Stomach (tissue), 8 donors: ENCODE measurements at regions not wholly inside any gene's neighbourhood (a gene's known extent, or its start where the extent isn't known, plus 50 kb on each side); places are given as distances from the start of the nearest gene placed in this dataset.
A peak's percentile ranks its signal among the peaks of the same experiment; 100 is the strongest.

Experiments
- DNase-seq, 2 donors: peaks; one replicate each; pipeline versions ENCODE4 v3.0.0 to v3.0.0-alpha.2; 2013 to 2019
- H3K27ac ChIP-seq, 5 donors: fragments of 200-600 bp in 4 of 5; sonication (generic) in 4 of 5; one replicate each; pipeline ENCODE4 v1.5.1; 2013 to 2019; ENCODE audit warnings: mild to moderate bottlenecking in 1 of 5, moderate library complexity in 1 of 5
- H3K27me3 ChIP-seq, 3 donors: fragments of 200-600 bp; sonication (generic); one replicate each; pipeline ENCODE4 v1.5.1; 2017 to 2019; ENCODE audit warnings: mixed run types in 1 of 3
- H3K36me3 ChIP-seq, 4 donors: fragments of 200-600 bp; sonication (generic); 1 replicate in 3 of 4; 2 replicates in 1 of 4; pipeline ENCODE4 v1.5.1; 2016 to 2019
- H3K4me1 ChIP-seq, 4 donors: fragments of 200-600 bp; sonication (generic); one replicate each; pipeline ENCODE4 v1.5.1; 2016 to 2019
- H3K4me3 ChIP-seq, 4 donors: fragments of 200-600 bp; sonication (generic) in 3 of 4; one replicate each; pipeline ENCODE4 v1.5.1; 2016 to 2019; ENCODE audit warnings: mild to moderate bottlenecking in 1 of 4
- H3K9me3 ChIP-seq, 4 donors: fragments of 200-600 bp; sonication (generic); one replicate each; pipeline ENCODE4 v1.5.1; 2016 to 2019
- EP300 ChIP-seq: sonication (generic); formaldehyde crosslinking; IDR thresholded peaks from one replicate; pipeline ENCODE4 v1.6.1; 2017; ENCODE audit warnings: antibody characterized with exemption
- POLR2A ChIP-seq, 4 donors: fragments of 450-650 bp; IDR thresholded peaks; one replicate each; pipeline ENCODE4 v1.6.1; 2016; ENCODE audit warnings: antibody characterized with exemption in 4 of 4, control low read depth in 2 of 4, mild to moderate bottlenecking in 1 of 4, moderate library complexity in 1 of 4
- POLR2AphosphoS5 ChIP-seq, 3 donors: sonication (generic); formaldehyde crosslinking; IDR thresholded peaks; one replicate each; pipeline ENCODE4 v1.6.1; 2016; ENCODE audit warnings: antibody characterized with exemption in 3 of 3
- WGBS, 5 donors: extraction: QIAGEN DNeasy Blood & Tissue Kit in 3 of 5; methylation state at CpG; one replicate each; pipeline versions ENCODE4 v1.1.5 to v1.1.7; 2013 to 2018; 5-methylcytosine and 5-hydroxymethylcytosine counted together
- intact Hi-C: fragments of 100-400 bp; cut with DNase I; formaldehyde crosslinking; loops from one replicate; pipeline ENCODE4 v1.15.1; 2023; ENCODE audit warnings: low total_unique reads
- TF ChIP-seq, protein P1 (sequence below), 7 experiments: fragments of 450-650 bp in 4 of 7; fragments of 200-600 bp in 3 of 7; sonication (generic) in 3 of 7; IDR thresholded peaks; one replicate each; pipeline ENCODE4 v1.5.1; 2016 to 2019; ENCODE audit warnings: antibody characterized with exemption in 7 of 7, control low read depth in 2 of 7, mild to moderate bottlenecking in 1 of 7
- donor health status: healthy with polysubstance abuse.
- donor health status: Bipolar disorder and iron deficiency.
- donor health status: healthy.

DNA sequence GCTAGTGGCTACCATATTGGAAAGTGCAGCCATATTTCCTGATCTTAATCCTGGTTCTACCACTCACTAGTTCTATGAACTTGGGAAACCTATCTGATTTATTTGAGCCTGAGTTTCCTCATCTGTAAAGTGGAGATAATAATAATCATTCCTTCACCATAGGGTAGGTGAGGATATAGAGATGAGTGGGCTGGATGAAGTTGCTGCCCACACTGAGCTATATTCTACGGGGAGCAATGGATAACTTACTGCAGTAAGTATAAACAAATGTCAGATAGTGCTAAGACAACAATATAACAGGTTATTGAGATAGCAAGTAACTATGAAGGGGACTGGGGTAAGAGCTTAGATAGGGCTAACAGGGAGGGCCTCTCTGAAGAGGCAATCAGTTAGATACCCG, 251.5 kb upstream of the ADAMTS9 start:
- H3K27ac ChIP-seq, result no peak overlapping the region
- H3K27me3 ChIP-seq, result no peaks in the 10 kb centered on the region
- H3K36me3 ChIP-seq, result no peaks in the 10 kb centered on the region
- H3K4me1 ChIP-seq, result peaks cover 0 to 29% (median 7%) of the 10 kb centered on the region in 4 donors
- H3K9me3 ChIP-seq, result no peaks in the 10 kb centered on the region
- H3K4me3 ChIP-seq, result no peak overlapping the region
- WGBS, 5 donors, result 26 to 58% (median 53%) methylated on average over 2 of the region's 2 CpGs
- no peak for DNase-seq
- intact Hi-C loops, result no loop called here
- no peak for TF ChIP-seq POLR2AphosphoS5 (IDR thresholded peaks at IDR 0.05)
- TF ChIP-seq POLR2A (IDR thresholded peaks at IDR 0.05), result no peak
- no peak for TF ChIP-seq EP300
- TF ChIP-seq, protein P1, sequence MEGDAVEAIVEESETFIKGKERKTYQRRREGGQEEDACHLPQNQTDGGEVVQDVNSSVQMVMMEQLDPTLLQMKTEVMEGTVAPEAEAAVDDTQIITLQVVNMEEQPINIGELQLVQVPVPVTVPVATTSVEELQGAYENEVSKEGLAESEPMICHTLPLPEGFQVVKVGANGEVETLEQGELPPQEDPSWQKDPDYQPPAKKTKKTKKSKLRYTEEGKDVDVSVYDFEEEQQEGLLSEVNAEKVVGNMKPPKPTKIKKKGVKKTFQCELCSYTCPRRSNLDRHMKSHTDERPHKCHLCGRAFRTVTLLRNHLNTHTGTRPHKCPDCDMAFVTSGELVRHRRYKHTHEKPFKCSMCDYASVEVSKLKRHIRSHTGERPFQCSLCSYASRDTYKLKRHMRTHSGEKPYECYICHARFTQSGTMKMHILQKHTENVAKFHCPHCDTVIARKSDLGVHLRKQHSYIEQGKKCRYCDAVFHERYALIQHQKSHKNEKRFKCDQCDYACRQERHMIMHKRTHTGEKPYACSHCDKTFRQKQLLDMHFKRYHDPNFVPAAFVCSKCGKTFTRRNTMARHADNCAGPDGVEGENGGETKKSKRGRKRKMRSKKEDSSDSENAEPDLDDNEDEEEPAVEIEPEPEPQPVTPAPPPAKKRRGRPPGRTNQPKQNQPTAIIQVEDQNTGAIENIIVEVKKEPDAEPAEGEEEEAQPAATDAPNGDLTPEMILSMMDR (IDR thresholded peaks at IDR 0.05), result no peak

DNA sequence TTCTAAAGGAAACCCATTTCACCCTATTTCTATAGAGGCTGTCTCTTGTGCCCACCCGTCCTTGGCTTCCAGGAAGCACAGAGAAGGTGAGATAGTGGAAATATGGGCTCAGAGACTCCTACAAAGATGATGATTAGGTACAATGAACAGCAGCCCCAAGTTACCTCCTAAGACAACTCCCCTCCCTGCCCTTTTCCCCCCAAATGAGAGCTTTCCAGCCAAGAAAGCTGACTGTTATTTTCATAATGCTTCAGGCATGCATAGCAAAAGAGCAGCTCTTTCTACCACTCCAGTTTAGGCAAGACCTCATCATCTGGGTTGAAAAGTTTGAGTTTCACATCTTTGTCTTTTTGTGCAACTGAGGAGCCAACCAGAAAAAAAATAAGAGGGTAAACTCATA, 248.8 kb upstream of the ADAMTS9 start:
- Histone ChIP-seq H3K9me3 (peaks cover 0 to 18% (median 10%) of the 10 kb centered on the region in 4 donors), H3K36me3 (no peaks in the 10 kb centered on the region), H3K27me3 (no peaks in the 10 kb centered on the region), H3K4me3 (no peak overlapping the region), H3K4me1 (peaks cover 0 to 21% (median 7%) of the 10 kb centered on the region in 4 donors), H3K27ac (peak overlapping the region in 1 of 5 donors; percentile 40)
- DNase-seq, result peak in 1 of 2 donors; percentile 26
- TF ChIP-seq, protein P1 (IDR thresholded peaks at IDR 0.05), result no peak
- TF ChIP-seq EP300, result no peak
- no peak for TF ChIP-seq POLR2A (IDR thresholded peaks at IDR 0.05)
- no peak for TF ChIP-seq POLR2AphosphoS5 (IDR thresholded peaks at IDR 0.05)
- WGBS, 5 donors, result 50 to 75% (median 71%) methylated on average over 1 of the region's 1 CpG
- intact Hi-C loops, result no loop called here

DNA sequence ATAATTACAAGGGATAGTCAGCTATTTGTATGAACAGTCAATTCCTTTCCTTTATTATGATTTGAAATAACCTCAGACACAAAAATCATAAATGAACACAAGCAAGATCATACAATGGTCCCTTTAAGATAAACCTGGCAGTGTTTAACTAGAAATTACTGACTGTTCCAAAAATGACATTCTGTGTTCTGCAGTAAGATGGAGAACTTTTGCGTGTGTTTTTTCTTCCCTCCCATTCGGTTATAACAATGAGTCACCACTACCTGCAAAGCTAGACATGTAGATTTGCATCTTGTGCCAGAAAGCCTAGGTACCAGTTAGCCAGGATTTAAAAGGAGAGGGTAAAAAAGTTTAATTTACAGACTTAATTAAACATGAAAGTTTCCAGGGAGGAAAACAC, 248.2 kb upstream of the ADAMTS9 start:
- Histone ChIP-seq H3K9me3 (peaks cover 0 to 18% (median 10%) of the 10 kb centered on the region in 4 donors), H3K36me3 (no peaks in the 10 kb centered on the region), H3K4me3 (no peak overlapping the region), H3K27me3 (no peaks in the 10 kb centered on the region), H3K27ac (peak overlapping the region in 1 of 5 donors; percentile 40), H3K4me1 (peaks cover 0 to 21% (median 7%) of the 10 kb centered on the region in 4 donors)
- 17 to 35% (median 21%) methylated on average over 2 of the region's 2 CpGs for WGBS, 5 donors
- peak in 2 of 3 donors; percentile 9 to 28 for TF ChIP-seq POLR2AphosphoS5 (IDR thresholded peaks at IDR 0.05)
- TF ChIP-seq, protein P1 (IDR thresholded peaks at IDR 0.05), result no peak
- peak in 1 of 2 donors; percentile 23 for DNase-seq
- intact Hi-C loops, result no loop called here

DNA sequence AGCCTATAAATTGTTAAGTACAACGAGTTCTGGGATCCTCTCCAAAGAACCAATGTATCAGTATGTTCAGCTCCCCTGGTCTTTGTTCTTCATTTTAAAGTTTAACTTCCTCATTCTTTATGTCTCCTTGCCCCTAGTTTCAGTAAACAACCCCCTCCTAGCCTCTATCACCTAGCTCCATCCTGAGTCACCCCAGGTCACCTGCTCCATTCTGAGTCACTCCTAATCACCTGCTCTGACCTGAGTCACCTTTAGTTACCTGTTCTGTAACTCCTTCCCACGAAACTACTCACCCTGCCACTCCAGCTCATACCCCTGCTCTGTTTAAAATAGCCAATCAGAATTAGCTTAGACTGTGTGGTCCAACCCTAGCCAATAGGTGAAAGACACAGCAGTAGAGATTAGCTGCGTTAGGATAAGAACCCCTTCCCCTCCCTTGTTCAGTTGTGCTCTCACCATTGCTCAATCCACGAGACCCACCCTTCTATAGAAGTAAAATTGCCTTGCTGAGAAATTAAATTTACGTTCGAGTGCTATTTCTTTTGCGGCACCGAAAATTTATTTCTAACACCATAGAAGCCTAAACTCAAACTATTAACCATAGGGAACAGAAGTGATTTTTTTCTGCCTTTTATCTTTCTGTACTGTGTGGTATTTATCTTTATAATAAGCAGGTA, 245.0 kb upstream of the ADAMTS9 start:
- TF ChIP-seq, protein P1 (IDR thresholded peaks at IDR 0.05), result no peak
- TF ChIP-seq POLR2A (IDR thresholded peaks at IDR 0.05) (no peak), EP300 (no peak), POLR2AphosphoS5 (IDR thresholded peaks at IDR 0.05) (no peak)
- Histone ChIP-seq H3K4me1 (peaks cover 0 to 16% (median 4%) of the 10 kb centered on the region in 4 donors), H3K27ac (no peak overlapping the region), H3K36me3 (no peaks in the 10 kb centered on the region), H3K4me3 (no peak overlapping the region), H3K9me3 (peaks cover 0 to 18% (median 10%) of the 10 kb centered on the region in 4 donors), H3K27me3 (no peaks in the 10 kb centered on the region)
- DNase-seq, result no peak
- intact Hi-C loops, result no loop called here
- WGBS, 5 donors, result 71 to 81% (median 75%) methylated on average over 7 to 8 of the region's 8 CpGs
